Kidney epithelial cell (primary cell): ENCODE measurements at regions not wholly inside any gene's neighbourhood (a gene's known extent, or its start where the extent isn't known, plus 50 kb on each side); places are given as distances from the start of the nearest gene placed in this dataset.

ENCODE experiments used
- DNase-seq: peaks from one replicate; pipeline ENCODE4 v3.0.0-alpha.2; 2010; ENCODE audit warnings: low read depth
- H3K27me3 ChIP-seq: 2 replicates; pipeline ENCODE4 v1.6.0; 2011; ENCODE audit warnings: low read length; ENCODE audit not compliant: control insufficient read depth, insufficient read depth
- H3K36me3 ChIP-seq: 2 replicates; pipeline ENCODE4 v1.5.1; 2011; ENCODE audit warnings: low read length; ENCODE audit not compliant: control insufficient read depth, insufficient read depth
- H3K4me3 ChIP-seq: 2 replicates; pipeline ENCODE4 v1.5.1; 2011; ENCODE audit warnings: low read depth, mild to moderate bottlenecking, control low read depth, low read length
- CTCF ChIP-seq: IDR thresholded peaks from 2 replicates; pipeline ENCODE4 v1.5.1; 2011; ENCODE audit warnings: mild to moderate bottlenecking, moderate library complexity, low read length, control low read depth, inconsistent platforms; ENCODE audit not compliant: insufficient read depth, poor library complexity, severe bottlenecking

- no peak for DNase-seq
- no peaks in the 10 kb centered on the region for H3K36me3 ChIP-seq
- no peak for TF ChIP-seq CTCF
- no peak overlapping the region for H3K4me3 ChIP-seq
- H3K27me3 ChIP-seq, result no peaks in the 10 kb centered on the region
These were observed 971.7 kb downstream of the FSCB start for GRCh38 chr14:43535231-43535838.

GRCh38 chr14:43532825-43533416 lies 974.2 kb downstream of the FSCB start:
- no peaks in the 10 kb centered on the region for H3K27me3 ChIP-seq
- DNase-seq, result no peak
- TF ChIP-seq CTCF, result no peak
- H3K4me3 ChIP-seq, result no peak overlapping the region
- H3K36me3 ChIP-seq, result no peaks in the 10 kb centered on the region

GRCh38 chr14:43528321-43528720 lies 978.8 kb downstream of the FSCB start:
- H3K27me3 ChIP-seq, result no peaks in the 10 kb centered on the region
- DNase-seq, result no peak
- no peak for TF ChIP-seq CTCF
- H3K4me3 ChIP-seq, result no peak overlapping the region
- H3K36me3 ChIP-seq, result no peaks in the 10 kb centered on the region

GRCh38 chr14:43525658-43526057 lies 981.4 kb downstream of the FSCB start:
- no peak for TF ChIP-seq CTCF
- Histone ChIP-seq H3K36me3 (no peaks in the 10 kb centered on the region), H3K27me3 (no peaks in the 10 kb centered on the region), H3K4me3 (no peak overlapping the region)
- DNase-seq, result no peak

- no peaks in the 10 kb centered on the region for H3K27me3 ChIP-seq
- no peak for TF ChIP-seq CTCF
- H3K36me3 ChIP-seq, result no peaks in the 10 kb centered on the region
These were observed 984.2 kb downstream of the FSCB start for GRCh38 chr14:43522901-43523300.

GRCh38 chr14:43522191-43522590 lies 984.9 kb downstream of the FSCB start:
- H3K4me3 ChIP-seq, result no peak overlapping the region
- no peaks in the 10 kb centered on the region for H3K27me3 ChIP-seq
- no peak for TF ChIP-seq CTCF
- no peaks in the 10 kb centered on the region for H3K36me3 ChIP-seq
- no peak for DNase-seq

More at GRCh38 chr14:43522901-43523300, 984.2 kb downstream of the FSCB start:
- DNase-seq, result no peak
- no peak overlapping the region for H3K4me3 ChIP-seq
